ENCODE measurements at regions not wholly inside any gene's neighbourhood (a gene's known extent, or its start where the extent isn't known, plus 50 kb on each side); places are given as distances from the start of the nearest gene placed in this dataset.

GRCh38 chr6:121548131-121548530 is 112.7 kb downstream of the GJA1 start:
- TF ChIP-seq CTCF (IDR thresholded peaks at IDR 0.05; ENCODE audit: low read depth, low read length, poor library complexity, severe bottlenecking) (no peak), EZH2phosphoT487 (IDR thresholded peaks at IDR 0.05; ENCODE audit: borderline replicate concordance, low read length) (no peak)

Data from DOHH2 (cell line).